Parathyroid adenoma (tissue), 2 donors: ENCODE measurements at regions not wholly inside any gene's neighbourhood (a gene's known extent, or its start where the extent isn't known, plus 50 kb on each side); places are given as distances from the start of the nearest gene placed in this dataset.

Experiments
- H2AFZ ChIP-seq: fragments of 300-600 bp; sonication (generic); one replicate; pipeline ENCODE4 v1.7.0; 2017; ENCODE audit warnings: antibody characterized with exemption, mild to moderate bottlenecking
- H3K27ac ChIP-seq: fragments of 300-600 bp; sonication (generic); one replicate; pipeline ENCODE4 v1.7.0; 2017
- H3K27me3 ChIP-seq: fragments of 300-600 bp; sonication (generic); one replicate; pipeline ENCODE4 v1.7.0; 2017; ENCODE audit warnings: low read length; ENCODE audit not compliant: control insufficient read depth, insufficient read depth
- H3K36me3 ChIP-seq: fragments of 300-600 bp; sonication (generic); one replicate; pipeline ENCODE4 v1.7.0; 2017; ENCODE audit warnings: low read length; ENCODE audit not compliant: control insufficient read depth, insufficient read depth
- H3K4me1 ChIP-seq: fragments of 300-600 bp; sonication (generic); one replicate; pipeline ENCODE4 v1.7.0; 2017; ENCODE audit warnings: control low read depth
- H3K4me2 ChIP-seq: fragments of 300-600 bp; sonication (generic); one replicate; pipeline ENCODE4 v1.7.0; 2017; ENCODE audit warnings: low read length
- H3K4me3 ChIP-seq: fragments of 300-600 bp; sonication (generic); one replicate; pipeline ENCODE4 v1.7.0; 2017; ENCODE audit warnings: low read depth, low read length
- H3K79me2 ChIP-seq: fragments of 300-600 bp; sonication (generic); one replicate; pipeline ENCODE4 v1.7.0; 2017; ENCODE audit warnings: control low read depth
- H3K9ac ChIP-seq: fragments of 300-600 bp; sonication (generic); one replicate; pipeline ENCODE4 v1.7.0; 2017; ENCODE audit warnings: mild to moderate bottlenecking
- H3K9me3 ChIP-seq: fragments of 300-600 bp; sonication (generic); one replicate; pipeline ENCODE4 v1.7.0; 2017; ENCODE audit warnings: low read length; ENCODE audit not compliant: control insufficient read depth
- TF ChIP-seq, protein P1 (sequence below): fragments of 300-600 bp; sonication (generic); IDR thresholded peaks from one replicate; pipeline ENCODE4 v1.7.0; 2017; ENCODE audit warnings: antibody characterized with exemption, mild to moderate bottlenecking
- donor health status: primary hyperparathyroidism.

DNA sequence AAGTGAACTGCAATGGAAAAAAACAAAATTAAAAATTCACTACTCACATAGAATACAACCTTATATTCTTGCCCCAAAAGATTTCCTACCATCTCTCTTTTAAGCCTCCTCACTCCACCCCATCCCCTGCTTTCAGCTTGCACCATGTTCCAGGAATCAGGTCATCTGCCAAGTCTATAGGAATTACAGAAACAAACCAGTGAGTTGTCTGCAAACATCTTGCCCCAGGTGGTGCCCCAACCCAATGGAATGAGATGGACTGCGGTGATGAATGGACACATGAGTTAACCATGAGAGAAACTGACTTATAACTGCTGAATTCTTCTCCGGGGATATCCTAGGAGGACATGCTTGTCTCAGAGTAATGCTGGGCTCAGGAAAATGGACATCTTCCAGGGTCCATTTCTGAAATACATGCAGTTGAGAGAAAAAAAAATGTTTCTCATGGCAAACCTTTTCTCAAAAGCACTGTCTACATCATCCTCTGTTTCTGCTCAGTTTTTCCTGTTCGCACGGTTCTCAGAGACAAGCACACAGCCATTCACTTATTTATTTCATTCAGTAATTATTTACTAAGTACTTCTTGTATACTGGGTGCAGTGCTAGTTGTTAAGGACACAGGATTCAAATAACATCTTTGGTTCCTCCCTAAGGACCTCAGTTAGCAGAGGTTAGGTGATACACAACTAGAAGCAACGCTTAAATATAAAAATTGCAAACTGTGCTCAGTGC, 350.0 kb downstream of the RND3 start:
- H3K9ac ChIP-seq, result no peak overlapping the region
- H3K4me1 ChIP-seq, result no peaks in the 10 kb centered on the region
- H3K4me3 ChIP-seq, result no peak overlapping the region
- no peak overlapping the region for H2AFZ ChIP-seq
- TF ChIP-seq, protein P1, sequence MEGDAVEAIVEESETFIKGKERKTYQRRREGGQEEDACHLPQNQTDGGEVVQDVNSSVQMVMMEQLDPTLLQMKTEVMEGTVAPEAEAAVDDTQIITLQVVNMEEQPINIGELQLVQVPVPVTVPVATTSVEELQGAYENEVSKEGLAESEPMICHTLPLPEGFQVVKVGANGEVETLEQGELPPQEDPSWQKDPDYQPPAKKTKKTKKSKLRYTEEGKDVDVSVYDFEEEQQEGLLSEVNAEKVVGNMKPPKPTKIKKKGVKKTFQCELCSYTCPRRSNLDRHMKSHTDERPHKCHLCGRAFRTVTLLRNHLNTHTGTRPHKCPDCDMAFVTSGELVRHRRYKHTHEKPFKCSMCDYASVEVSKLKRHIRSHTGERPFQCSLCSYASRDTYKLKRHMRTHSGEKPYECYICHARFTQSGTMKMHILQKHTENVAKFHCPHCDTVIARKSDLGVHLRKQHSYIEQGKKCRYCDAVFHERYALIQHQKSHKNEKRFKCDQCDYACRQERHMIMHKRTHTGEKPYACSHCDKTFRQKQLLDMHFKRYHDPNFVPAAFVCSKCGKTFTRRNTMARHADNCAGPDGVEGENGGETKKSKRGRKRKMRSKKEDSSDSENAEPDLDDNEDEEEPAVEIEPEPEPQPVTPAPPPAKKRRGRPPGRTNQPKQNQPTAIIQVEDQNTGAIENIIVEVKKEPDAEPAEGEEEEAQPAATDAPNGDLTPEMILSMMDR, result no peak
- H3K4me2 ChIP-seq, result no peak overlapping the region
- H3K79me2 ChIP-seq, result no peaks in the 10 kb centered on the region
- H3K27me3 ChIP-seq, result no peaks in the 10 kb centered on the region
- H3K9me3 ChIP-seq, result no peaks in the 10 kb centered on the region
- H3K27ac ChIP-seq, result no peak overlapping the region
- no peaks in the 10 kb centered on the region for H3K36me3 ChIP-seq

DNA sequence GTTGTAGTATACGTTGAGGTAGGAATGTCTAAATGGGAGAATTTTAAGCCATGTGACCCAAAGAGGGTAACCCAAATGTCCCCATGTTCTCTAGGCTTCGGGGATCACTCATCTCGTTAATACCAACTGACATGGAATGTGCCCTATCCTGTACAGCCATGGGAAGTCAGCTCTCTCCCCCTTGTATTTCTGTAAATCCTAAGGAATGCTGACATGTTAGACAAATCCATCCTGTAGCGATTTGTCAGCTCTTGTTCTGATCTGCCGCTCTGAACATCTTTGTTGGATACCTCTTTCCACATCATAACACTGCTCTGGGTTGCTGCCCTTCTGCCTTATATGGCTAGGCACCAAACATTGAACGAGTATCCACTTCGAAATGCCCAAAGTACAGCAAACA, 350.6 kb downstream of the RND3 start:
- Histone ChIP-seq H2AFZ (no peak overlapping the region), H3K9me3 (no peaks in the 10 kb centered on the region), H3K36me3 (no peaks in the 10 kb centered on the region), H3K4me1 (no peaks in the 10 kb centered on the region), H3K79me2 (no peaks in the 10 kb centered on the region), H3K27me3 (no peaks in the 10 kb centered on the region), H3K27ac (no peak overlapping the region), H3K4me2 (no peak overlapping the region), H3K4me3 (no peak overlapping the region), H3K9ac (no peak overlapping the region)
- TF ChIP-seq, protein P1, result no peak

DNA sequence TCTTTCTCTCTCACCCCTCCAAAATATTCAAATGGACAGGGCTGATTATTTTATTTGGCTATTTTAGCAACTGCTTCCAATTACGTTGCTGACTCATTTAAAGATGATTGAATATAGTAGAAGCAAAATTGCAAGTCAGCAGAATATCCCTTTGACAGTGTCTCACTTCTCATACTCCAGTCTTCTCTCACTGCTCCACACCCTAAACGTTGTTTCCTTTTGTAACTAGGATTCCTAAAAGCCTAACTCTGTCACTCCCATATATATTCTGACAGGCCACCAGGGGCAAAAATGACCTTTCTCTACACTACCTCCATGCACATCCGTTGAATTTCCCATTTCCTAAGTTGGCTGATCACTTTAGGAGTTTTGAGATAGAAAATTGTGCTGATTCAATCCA, 351.1 kb downstream of the RND3 start:
- Histone ChIP-seq H3K27me3 (no peaks in the 10 kb centered on the region), H3K9me3 (no peaks in the 10 kb centered on the region), H3K27ac (no peak overlapping the region), H3K4me2 (no peak overlapping the region), H2AFZ (no peak overlapping the region), H3K79me2 (no peaks in the 10 kb centered on the region), H3K4me3 (no peak overlapping the region), H3K9ac (no peak overlapping the region), H3K36me3 (no peaks in the 10 kb centered on the region), H3K4me1 (no peaks in the 10 kb centered on the region)
- TF ChIP-seq, protein P1, result no peak

DNA sequence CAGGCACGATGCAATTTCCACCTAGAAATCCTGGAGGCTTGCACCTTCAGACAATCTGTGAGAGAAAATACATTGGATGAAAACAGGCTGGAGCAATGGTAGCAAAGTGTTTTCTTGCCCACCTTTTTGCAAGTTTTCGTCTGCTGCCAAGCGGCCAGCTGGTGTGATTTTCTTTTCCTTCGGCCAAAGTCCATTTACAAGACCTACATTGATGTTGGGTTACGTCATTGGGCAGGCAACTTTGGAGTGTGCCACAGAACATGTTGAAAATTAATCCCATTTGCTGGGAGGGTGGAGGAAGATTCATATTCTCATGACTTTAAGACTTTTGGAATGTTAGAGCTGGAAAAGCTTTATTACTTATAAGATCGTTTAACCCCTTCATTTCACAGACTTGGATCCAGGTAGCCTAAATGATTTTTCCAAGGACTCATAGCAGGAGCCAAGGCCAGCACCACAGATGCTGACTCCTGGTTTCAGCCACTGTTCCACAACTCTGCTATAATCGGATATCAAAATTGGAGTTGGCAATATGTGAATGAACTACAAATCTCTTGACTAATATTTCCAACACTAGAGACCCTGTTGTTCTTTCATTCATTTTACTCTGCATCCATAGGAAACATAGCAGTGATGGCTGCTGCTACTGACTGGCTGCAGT, 352.1 kb downstream of the RND3 start:
- Histone ChIP-seq H3K36me3 (no peaks in the 10 kb centered on the region), H3K9ac (no peak overlapping the region), H3K9me3 (no peaks in the 10 kb centered on the region), H3K79me2 (no peaks in the 10 kb centered on the region), H3K27me3 (no peaks in the 10 kb centered on the region), H3K4me3 (no peak overlapping the region), H3K27ac (no peak overlapping the region), H3K4me2 (no peak overlapping the region), H3K4me1 (no peaks in the 10 kb centered on the region), H2AFZ (no peak overlapping the region)
- TF ChIP-seq, protein P1, result no peak
